GM15510 (cell line): ENCODE measurements at regions not wholly inside any gene's neighbourhood (a gene's known extent, or its start where the extent isn't known, plus 50 kb on each side); places are given as distances from the start of the nearest gene placed in this dataset.

Source experiments
- POLR2A ChIP-seq: IDR thresholded peaks from 3 replicates; pipeline ENCODE4 v1.6.1; 2011; ENCODE audit warnings: borderline replicate concordance; ENCODE audit not compliant: insufficient read length; ENCODE audit errors: extremely low read depth

DNA sequence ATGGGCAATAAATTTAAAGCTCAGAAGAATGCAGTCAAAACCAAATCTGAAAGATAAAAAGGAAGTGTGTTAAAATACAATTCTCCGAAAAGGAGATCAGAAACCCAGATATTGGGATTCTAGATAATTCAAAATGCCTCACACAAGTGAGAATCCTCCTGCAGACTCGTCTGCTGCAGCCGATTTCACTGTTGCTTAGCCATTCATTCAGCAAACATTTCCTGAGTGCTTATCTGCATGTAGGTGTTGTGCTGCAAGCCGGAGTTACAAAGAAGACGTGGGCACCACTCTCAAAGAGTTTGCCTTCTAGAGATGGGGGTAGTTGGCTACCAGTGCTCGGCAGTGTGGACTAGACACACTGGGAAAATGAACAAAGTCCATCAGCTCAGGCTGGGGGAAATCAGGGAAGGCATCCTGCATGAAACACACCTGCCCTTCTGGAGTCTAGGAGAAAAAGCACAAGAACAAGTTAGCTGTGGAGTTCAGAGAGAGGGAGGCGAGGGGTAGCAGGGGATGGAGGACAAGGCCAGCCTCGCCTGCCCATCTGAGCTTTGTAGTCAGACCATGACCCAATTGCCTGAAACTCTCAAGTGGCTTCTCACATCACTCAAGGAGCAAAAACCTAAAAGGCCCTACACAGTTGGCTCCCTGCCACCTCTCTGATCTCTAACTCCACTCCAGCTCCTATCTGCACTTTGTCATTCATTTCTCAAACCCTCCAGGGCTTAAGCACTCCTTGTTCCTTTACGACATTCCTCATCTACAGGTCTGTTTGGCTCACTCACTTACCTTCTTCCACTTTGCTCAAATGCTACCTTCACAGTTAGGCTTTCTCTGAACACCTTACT, 310.0 kb upstream of the DDHD1 start:
- TF ChIP-seq POLR2A, result no peak

DNA sequence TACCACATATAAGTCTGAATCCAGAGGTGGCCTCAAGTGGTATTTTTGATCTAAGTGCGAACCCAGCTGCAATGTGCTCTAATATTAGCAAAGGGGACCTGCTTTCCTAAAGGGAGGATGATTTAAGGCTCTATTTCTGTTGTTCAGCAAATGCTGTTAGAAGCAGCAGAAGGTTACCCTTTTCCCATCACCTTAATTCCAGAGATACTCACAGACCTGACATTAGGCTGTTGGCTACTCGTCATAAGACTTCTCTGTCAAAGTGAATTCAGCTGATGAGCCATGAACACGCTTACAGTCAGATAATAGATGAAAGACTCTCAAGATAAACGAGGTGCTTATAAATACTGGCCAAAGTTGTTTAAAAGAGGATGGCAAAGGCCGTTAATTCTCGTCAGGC, 308.7 kb upstream of the DDHD1 start:
- no peak for TF ChIP-seq POLR2A

DNA sequence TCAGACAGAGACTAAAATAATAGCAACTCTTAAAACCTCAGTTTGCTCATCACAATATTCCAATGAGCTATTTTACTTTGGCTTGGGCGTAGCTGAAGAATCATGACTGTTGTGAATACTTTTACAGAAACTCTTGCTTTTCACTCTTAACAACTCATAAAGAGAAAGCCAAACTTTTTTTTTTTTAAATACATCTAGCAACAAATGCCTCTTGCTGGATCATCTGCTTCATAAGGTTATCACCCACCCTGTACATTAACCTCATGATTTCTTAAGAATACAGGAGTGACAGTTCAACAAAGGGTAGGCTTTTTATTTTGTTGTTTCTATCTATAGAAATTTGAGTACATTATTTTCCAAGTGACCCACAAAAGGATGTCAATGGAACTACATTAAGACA, 307.4 kb upstream of the DDHD1 start:
- TF ChIP-seq POLR2A, result no peak

DNA sequence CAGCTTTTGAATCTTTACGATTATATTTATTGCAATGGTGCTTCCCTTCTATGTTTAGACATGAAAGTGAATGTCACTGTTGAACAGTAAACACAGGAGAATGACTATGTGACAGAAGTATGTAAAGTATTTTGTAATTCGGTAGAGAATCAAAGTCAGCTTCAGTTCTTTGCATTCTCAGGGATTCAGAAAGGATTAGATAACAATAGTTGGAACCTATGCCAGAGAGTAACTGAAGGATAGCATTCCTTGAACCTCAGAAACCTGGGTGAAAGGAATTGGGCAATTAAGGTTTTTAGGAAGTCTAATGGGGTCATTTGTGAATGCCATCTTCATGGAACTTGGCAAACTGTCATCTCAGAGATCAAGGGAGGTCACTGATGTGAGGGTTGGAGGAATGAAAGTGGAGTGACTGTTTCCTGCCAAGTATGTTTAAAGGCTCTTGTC, 305.3 kb upstream of the DDHD1 start:
- TF ChIP-seq POLR2A, result no peak

DNA sequence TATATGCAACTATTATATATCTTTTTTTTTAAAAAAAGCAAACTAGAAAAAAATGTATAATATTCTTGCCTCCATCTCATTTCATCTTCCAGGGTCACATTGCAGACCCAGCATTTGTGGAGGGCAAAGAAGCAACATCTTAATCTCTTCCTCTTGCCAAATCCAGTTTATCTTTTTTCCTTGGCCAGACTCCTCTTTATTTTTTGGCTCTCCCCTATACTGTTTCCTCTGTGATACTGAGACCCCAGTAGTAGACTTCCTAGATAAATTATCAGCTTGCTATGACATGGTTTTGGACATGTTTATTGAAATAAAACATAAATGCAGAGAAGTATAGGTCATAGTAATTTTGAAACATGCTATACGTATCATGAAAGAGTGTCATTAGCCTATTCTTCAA, 303.8 kb upstream of the DDHD1 start:
- no peak for TF ChIP-seq POLR2A

DNA sequence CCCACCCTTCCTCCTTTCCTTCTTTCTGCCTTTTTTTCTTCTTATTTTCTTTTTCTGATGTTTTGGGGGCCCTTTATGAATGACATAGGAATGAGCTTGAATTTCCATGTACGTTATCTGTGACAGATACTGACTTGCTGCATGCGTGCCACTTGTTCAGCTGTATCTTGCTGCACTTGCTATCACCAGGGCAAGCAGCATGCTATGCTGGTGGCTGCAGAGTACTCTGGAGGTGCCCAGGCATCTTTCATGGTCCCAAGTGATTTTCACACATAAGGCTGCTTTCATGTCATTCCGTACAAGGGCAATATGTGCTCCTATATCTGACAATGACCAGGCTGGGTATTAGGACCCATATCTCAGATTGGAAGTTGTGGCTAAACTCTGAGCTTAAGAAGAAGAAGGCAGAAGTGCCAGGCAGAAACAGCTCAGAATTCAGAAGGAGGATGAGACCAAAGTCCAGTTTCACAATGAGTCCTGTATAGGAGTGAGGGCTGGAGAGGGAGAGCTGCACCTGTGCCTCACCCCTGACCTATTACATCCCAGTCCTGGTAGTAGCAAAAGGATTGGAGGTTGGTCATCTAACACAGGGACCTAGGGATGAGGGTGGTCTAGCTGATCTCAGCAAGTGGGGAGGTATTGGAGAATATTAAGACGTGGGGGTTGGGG, 299.0 kb upstream of the DDHD1 start:
- TF ChIP-seq POLR2A, result no peak

DNA sequence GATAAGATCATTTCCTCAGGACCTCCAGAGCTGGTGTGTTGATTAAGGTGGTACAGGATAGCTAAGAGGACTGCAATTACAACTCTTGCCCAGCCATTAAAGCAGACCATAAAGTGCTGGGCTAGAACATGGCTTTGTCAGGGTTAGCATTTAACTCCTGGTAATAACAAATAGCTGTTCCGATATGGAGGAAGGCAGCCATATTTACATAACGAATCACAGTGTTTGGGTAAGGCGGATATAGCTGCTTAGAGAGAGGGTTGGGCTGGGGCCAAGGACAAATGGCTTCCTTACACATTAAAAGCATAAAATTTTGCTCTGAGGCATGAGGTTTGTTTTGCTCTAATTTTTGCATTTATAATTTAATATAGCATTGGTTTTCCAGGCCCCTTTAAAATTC, 297.7 kb upstream of the DDHD1 start:
- no peak for TF ChIP-seq POLR2A

DNA sequence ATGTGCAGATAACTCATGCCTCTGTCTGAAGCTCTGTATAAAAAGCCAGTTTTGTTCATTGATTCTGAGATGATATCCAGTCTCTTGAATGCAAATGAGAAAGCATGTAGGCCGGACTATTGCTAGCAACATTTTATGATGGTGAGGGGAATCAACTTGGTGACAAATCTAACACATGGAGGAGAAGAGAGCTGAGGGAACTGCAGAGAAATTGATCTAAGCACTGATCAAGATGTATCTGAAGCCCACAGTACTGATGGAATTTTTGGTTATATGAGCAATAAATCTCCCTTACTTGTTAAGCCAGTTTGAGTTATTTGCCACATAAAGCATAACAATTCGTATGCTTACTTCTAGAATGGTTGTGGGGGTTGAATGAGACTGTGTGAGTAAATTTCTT, 295.6 kb upstream of the DDHD1 start:
- TF ChIP-seq POLR2A, result no peak

DNA sequence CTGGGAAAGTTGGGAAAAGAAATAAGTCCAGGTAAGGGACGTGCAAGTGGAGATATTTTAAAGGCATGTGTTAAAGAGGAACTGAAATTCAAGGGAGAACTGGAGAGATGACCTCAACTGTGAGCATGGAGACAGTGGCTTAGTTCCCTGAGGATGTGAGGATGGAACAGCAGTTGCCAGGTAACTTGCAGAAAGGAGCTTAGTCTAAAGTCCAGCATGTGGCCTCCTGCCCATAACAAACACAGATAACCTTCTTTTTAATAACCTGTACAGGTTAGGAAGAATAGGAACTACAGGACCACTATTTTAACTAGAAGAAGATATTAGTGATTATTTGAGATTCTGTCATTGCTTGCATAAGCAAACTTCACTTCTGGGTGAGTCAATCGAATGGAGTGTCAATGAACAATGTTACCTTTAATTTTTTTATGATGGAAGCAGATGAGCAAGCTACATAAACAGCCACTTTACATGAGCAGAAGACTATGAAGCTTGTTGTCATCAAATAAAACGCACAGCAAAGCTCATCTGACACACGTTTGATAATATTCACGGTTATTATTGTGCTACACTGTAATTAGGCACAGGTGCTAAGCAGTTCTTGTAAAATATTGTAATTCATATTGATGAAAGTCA, 291.7 kb upstream of the DDHD1 start:
- no peak for TF ChIP-seq POLR2A

DNA sequence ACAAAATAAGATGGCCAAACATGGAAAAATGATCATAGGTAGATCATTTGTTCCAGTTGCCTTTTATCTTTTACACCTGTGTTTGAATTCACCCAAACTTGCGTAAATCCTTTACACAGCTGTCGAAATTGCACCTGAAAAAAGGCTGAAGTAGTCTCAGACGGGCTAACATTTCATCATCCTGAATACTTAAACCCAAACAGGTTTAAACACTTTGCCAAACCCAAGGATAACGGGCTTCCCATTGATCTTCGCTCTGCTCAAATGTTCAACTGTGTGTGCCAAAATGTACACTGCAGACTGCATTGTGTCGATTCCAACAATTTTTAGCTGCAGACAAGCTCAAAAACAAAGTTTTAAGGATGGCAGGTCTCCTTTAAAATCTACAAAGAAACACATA, 288.7 kb upstream of the DDHD1 start:
- no peak for TF ChIP-seq POLR2A

DNA sequence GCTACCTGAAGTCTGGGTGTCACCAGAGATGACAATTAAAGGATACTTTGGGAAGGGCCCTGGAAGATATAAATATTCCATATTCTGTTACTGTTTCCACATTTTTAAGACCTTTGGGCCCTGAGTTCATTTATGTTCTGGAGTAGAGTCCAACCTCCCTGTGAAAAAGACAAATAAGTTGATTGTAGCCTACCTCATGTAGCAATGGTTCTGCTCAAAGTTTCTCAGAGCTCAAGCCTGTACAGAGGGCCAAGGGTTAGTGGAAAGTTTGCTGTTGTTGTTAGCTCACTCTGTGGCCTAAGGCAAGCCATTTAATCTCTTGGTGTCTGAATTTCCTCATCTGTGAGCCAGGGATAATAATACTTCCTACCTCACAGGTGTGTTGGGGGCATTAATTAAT, 284.7 kb upstream of the DDHD1 start:
- no peak for TF ChIP-seq POLR2A

DNA sequence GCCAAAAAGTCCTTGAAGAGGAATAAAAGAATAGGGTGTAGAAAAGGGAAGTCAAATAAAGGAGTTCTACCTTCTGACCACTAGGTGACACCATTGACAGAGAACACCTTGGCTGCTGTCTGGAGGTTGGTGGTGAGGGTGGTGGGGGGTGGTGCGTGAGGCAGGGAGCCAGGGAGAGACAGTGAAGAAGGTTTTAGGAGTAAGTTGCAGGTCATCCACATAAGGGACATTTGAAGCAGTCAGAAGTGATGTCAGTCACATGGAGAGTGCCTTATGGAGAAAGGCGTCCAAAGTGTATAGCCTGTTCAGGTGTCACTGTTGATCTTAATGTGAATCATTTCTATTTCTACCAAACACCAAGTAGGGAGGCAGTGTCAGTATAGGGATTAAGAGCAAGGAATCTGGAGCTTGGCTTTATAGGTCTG, 279.3 kb upstream of the DDHD1 start:
- no peak for TF ChIP-seq POLR2A

DNA sequence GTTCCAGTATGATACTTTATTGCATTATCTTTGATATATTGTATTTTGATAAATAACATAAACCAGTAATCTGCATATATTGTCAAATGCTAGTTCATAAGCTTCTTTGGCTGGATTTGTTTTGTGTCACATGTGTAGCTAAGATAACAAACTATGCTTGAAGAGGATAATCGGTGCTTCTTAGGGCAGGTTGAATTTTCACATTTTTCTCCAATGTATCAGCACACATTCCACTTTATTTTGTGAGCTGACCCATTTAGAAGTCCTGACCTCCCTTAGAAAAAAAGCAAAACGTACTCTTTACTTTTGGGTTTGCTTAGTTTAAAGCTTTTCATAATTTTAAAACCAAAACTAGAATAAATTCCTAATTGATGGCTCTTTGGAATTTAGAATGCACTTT, 277.7 kb upstream of the DDHD1 start:
- no peak for TF ChIP-seq POLR2A

DNA sequence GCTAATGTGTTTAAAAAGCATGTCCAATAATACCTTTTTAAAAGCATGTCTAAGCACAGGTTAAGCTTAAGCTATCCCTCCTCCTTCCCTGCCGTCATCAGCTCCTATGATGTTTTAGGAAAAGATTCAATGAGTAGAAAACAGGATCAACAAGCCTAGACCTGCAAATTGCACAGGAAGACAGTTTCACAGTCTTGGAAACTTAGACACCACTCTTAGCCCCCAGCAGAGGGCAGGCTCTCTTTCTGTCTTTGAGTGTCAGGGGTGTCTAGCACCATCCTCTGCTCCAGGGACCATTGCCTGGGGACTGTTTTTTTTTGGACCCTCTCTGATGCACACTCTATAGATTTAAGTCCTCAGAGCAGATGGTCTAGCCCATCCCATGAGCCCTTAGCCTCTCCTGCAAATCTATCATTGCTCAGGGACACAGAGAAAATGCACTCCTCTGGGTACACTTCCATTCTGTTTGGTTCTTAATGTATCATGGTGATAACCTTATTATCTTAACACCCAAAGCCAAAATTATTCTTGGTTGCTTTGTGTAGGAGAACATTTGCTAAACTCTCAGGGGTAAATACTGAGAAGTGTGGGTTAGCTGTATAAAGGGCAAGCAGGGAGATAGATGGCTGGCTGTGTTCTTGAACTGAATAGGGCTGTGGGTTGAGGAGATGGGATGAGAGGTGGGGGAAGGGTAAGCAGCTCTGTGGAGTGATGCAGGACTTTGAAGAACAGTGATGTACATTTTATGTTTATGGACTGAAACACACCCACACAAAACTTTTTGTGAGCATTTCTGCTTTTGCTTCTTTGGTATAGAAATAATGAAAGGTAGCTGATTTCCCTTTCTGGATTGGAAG, 259.9 kb upstream of the DDHD1 start:
- TF ChIP-seq POLR2A, result no peak

DNA sequence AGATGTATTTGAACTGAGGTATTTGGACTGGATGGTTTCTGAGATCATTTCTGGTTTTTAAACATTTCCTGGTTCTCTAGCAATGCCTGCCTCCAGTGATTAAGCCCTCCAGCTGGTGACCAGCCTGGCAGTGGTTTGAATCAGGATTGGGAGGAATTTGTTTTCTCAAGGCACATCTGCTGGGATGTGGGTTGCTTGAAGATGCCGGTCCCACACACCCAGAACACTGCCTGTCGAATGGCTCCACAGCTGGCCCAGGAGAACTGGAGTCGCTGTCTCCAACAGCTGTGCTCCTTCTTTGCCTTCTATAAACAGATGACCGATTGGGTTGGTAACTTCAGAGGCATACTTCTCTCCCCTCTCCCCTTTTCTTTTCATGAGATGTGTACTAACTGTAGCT, 258.0 kb upstream of the DDHD1 start:
- no peak for TF ChIP-seq POLR2A
